Aorta (tissue), 5 donors: ENCODE measurements at regions not wholly inside any gene's neighbourhood (a gene's known extent, or its start where the extent isn't known, plus 50 kb on each side); places are given as distances from the start of the nearest gene placed in this dataset.

ENCODE experiments used
- ATAC-seq: fragments of 200-7000 bp; cut with Tn5 transposase; one replicate; pipeline ENCODE4 v1.9.1; 2022; ENCODE audit warnings: moderate library complexity; ENCODE audit not compliant: low FRiP score
- DNase-seq, 2 donors: peaks; one replicate each; pipeline ENCODE4 v3.0.0-alpha.2; 2020
- H3K27ac ChIP-seq, 2 donors: one replicate each; pipeline ENCODE4 v1.5.1; 2013; ENCODE audit warnings: low read length in 2 of 2, mild to moderate bottlenecking in 2 of 2, moderate library complexity in 2 of 2, control low read depth in 1 of 2, inconsistent platforms in 1 of 2, low read depth in 1 of 2
- H3K27me3 ChIP-seq, 2 donors: one replicate each; pipeline ENCODE4 v1.6.1; 2013; ENCODE audit warnings: control low read depth in 1 of 2, low read length in 1 of 2, mild to moderate bottlenecking in 1 of 2, moderate library complexity in 1 of 2; ENCODE audit not compliant: insufficient read depth in 2 of 2, control insufficient read depth in 1 of 2
- H3K36me3 ChIP-seq, 2 donors: one replicate each; pipeline ENCODE4 v1.6.1; 2013; ENCODE audit warnings: control low read depth in 1 of 2, low read length in 1 of 2, mild to moderate bottlenecking in 1 of 2; ENCODE audit not compliant: insufficient read depth in 2 of 2, control insufficient read depth in 1 of 2
- H3K4me1 ChIP-seq, 2 donors: one replicate each; pipeline ENCODE4 v1.6.1; 2013; ENCODE audit warnings: low read length in 2 of 2, control low read depth in 1 of 2, mild to moderate bottlenecking in 1 of 2, moderate library complexity in 1 of 2; ENCODE audit not compliant: insufficient read depth in 2 of 2, control insufficient read depth in 1 of 2
- H3K4me3 ChIP-seq, 2 donors: one replicate each; pipeline ENCODE4 v1.5.1; 2013; ENCODE audit warnings: low read length in 2 of 2, control low read depth in 1 of 2, mild to moderate bottlenecking in 1 of 2
- H3K9me3 ChIP-seq: one replicate; pipeline ENCODE4 v1.6.1; 2013; ENCODE audit warnings: mild to moderate bottlenecking, low read length; ENCODE audit not compliant: control insufficient read depth
- WGBS, 2 donors: extraction: QIAGEN DNeasy Blood & Tissue Kit; methylation state at CpG; one replicate each; pipeline ENCODE4 v1.1.7; 2013; 5-methylcytosine and 5-hydroxymethylcytosine counted together
- intact Hi-C, 2 donors: fragments of 100-400 bp; cut with DNase I; formaldehyde crosslinking; loops; one replicate each; pipeline versions ENCODE4 v1.14.2 to v1.15.0; 2022
- donor health status: healthy with polysubstance abuse.
- donor health status: Bipolar disorder and iron deficiency.
- donor health status: DM: no; HTN: no; CAD: no.
- donor health status: DM: no; HTN: no; CAD: no.
- donor health status: DM: yes; HTN: yes; CAD: no.

- Histone ChIP-seq H3K4me1 (no peaks in the 10 kb centered on the region), H3K27me3 (no peaks in the 10 kb centered on the region), H3K36me3 (no peaks in the 10 kb centered on the region), H3K27ac (no peak overlapping the region), H3K4me3 (no peak overlapping the region), H3K9me3 (no peaks in the 10 kb centered on the region)
- 65 to 70% methylated on average over 3 of the region's 3 CpGs for WGBS, 2 donors
- ATAC-seq (no peak), DNase-seq (no peak)
- intact Hi-C loops: no loop called here
Observed at GRCh38 chr2:77920838-77921366, 398.7 kb upstream of the LRRTM4 start.

- DNase-seq (no peak), ATAC-seq (no peak)
- Histone ChIP-seq H3K36me3 (no peaks in the 10 kb centered on the region), H3K4me3 (no peak overlapping the region), H3K27ac (no peak overlapping the region), H3K4me1 (no peaks in the 10 kb centered on the region), H3K27me3 (no peaks in the 10 kb centered on the region), H3K9me3 (no peaks in the 10 kb centered on the region)
- intact Hi-C loops: no loop called here
- WGBS, 2 donors: 63 to 74% methylated on average over 1 of the region's 1 CpG
Observed at GRCh38 chr2:77922567-77922966, 400.4 kb upstream of the LRRTM4 start.

- H3K27me3 ChIP-seq: no peaks in the 10 kb centered on the region
- WGBS, 2 donors: 93 to 97% methylated on average over 5 of the region's 5 CpGs
- intact Hi-C loops: no loop called here
Observed at GRCh38 chr2:77937366-77937765, 415.2 kb upstream of the LRRTM4 start.

GRCh38 chr2:77938462-77938861, 416.3 kb upstream of the LRRTM4 start:
- intact Hi-C loops: no loop called here
- no peak overlapping the region for H3K4me3 ChIP-seq
- no peaks in the 10 kb centered on the region for H3K36me3 ChIP-seq
- H3K4me1 ChIP-seq: no peaks in the 10 kb centered on the region
- H3K9me3 ChIP-seq: no peaks in the 10 kb centered on the region
- ATAC-seq (no peak), DNase-seq (no peak)
- 53 to 62% methylated on average over 1 of the region's 1 CpG for WGBS, 2 donors
- H3K27me3 ChIP-seq: no peaks in the 10 kb centered on the region
- no peak overlapping the region for H3K27ac ChIP-seq

More at GRCh38 chr2:77937366-77937765, 415.2 kb upstream of the LRRTM4 start:
- DNase-seq (no peak), ATAC-seq (no peak)
- Histone ChIP-seq H3K4me3 (no peak overlapping the region), H3K4me1 (no peaks in the 10 kb centered on the region), H3K9me3 (no peaks in the 10 kb centered on the region), H3K36me3 (no peaks in the 10 kb centered on the region), H3K27ac (no peak overlapping the region)

GRCh38 chr2:77939370-77939769, 417.2 kb upstream of the LRRTM4 start:
- H3K4me1 ChIP-seq: no peaks in the 10 kb centered on the region
- 87 to 97% methylated on average over 1 of the region's 1 CpG for WGBS, 2 donors
- H3K36me3 ChIP-seq: no peaks in the 10 kb centered on the region
- ATAC-seq: no peak
- H3K4me3 ChIP-seq: no peak overlapping the region
- no peaks in the 10 kb centered on the region for H3K9me3 ChIP-seq
- DNase-seq: no peak
- intact Hi-C loops: no loop called here
- no peaks in the 10 kb centered on the region for H3K27me3 ChIP-seq
- H3K27ac ChIP-seq: no peak overlapping the region

- intact Hi-C loops: no loop called here
- H3K27ac ChIP-seq: no peak overlapping the region
- no peak overlapping the region for H3K4me3 ChIP-seq
- no peaks in the 10 kb centered on the region for H3K27me3 ChIP-seq
- DNase-seq (no peak), ATAC-seq (no peak)
- H3K9me3 ChIP-seq: no peaks in the 10 kb centered on the region
- no peaks in the 10 kb centered on the region for H3K36me3 ChIP-seq
- H3K4me1 ChIP-seq: no peaks in the 10 kb centered on the region
Observed at GRCh38 chr2:77939801-77940200, 417.6 kb upstream of the LRRTM4 start.

GRCh38 chr2:77954931-77955330, 432.8 kb upstream of the LRRTM4 start:
- Histone ChIP-seq H3K27me3 (no peaks in the 10 kb centered on the region), H3K4me3 (no peak overlapping the region), H3K4me1 (no peaks in the 10 kb centered on the region), H3K9me3 (no peaks in the 10 kb centered on the region), H3K27ac (no peak overlapping the region), H3K36me3 (no peaks in the 10 kb centered on the region)
- ATAC-seq (no peak), DNase-seq (no peak)
- WGBS, 2 donors: 92 to 94% methylated on average over 18 of the region's 18 CpGs
- intact Hi-C loops: no loop called here

- ATAC-seq: no peak
- intact Hi-C loops: no loop called here
Observed at GRCh38 chr2:77962943-77963342, 440.8 kb upstream of the LRRTM4 start.

GRCh38 chr2:77977471-77978063, 455.4 kb upstream of the LRRTM4 start:
- Histone ChIP-seq H3K4me3 (no peak overlapping the region), H3K36me3 (no peaks in the 10 kb centered on the region), H3K9me3 (no peaks in the 10 kb centered on the region), H3K4me1 (no peaks in the 10 kb centered on the region), H3K27me3 (no peaks in the 10 kb centered on the region), H3K27ac (no peak overlapping the region)
- intact Hi-C loops: no loop called here
- WGBS, 2 donors: 41 to 52% methylated on average over 3 of the region's 3 CpGs
- DNase-seq (no peak), ATAC-seq (no peak)

More at GRCh38 chr2:77962943-77963342, 440.8 kb upstream of the LRRTM4 start:
- Histone ChIP-seq H3K36me3 (no peaks in the 10 kb centered on the region), H3K4me1 (no peaks in the 10 kb centered on the region), H3K4me3 (no peak overlapping the region), H3K27me3 (no peaks in the 10 kb centered on the region), H3K27ac (no peak overlapping the region), H3K9me3 (no peaks in the 10 kb centered on the region)
- DNase-seq: no peak
